Peyer's patch (tissue), 4 donors: ENCODE measurements at regions not wholly inside any gene's neighbourhood (a gene's known extent, or its start where the extent isn't known, plus 50 kb on each side); places are given as distances from the start of the nearest gene placed in this dataset.

ENCODE experiments used
- CTCF ChIP-seq, 6 experiments: fragments of 450-650 bp in 4 of 6; fragments of 200-600 bp in 2 of 6; sonication (generic) in 1 of 6; IDR thresholded peaks; one replicate each; pipeline ENCODE4 v1.5.1; 2017 to 2019; ENCODE audit warnings: antibody characterized with exemption in 6 of 6, mild to moderate bottlenecking in 3 of 6, moderate library complexity in 1 of 6
- POLR2A ChIP-seq, 2 donors: fragments of 450-650 bp; IDR thresholded peaks; one replicate each; pipeline ENCODE4 v1.5.1; 2017; ENCODE audit warnings: antibody characterized with exemption in 2 of 2, mild to moderate bottlenecking in 2 of 2, moderate library complexity in 2 of 2

GRCh38 chr12:105561546-105562198 is 231.2 kb downstream of the C12orf75 start:
- TF ChIP-seq CTCF (IDR thresholded peaks at IDR 0.05) (no peak), POLR2A (IDR thresholded peaks at IDR 0.05) (no peak)
